ENCODE measurements at regions not wholly inside any gene's neighbourhood (a gene's known extent, or its start where the extent isn't known, plus 50 kb on each side); places are given as distances from the start of the nearest gene placed in this dataset. TPM values are rescaled to one million over a fixed set of nuclear protein-coding genes. Genes with fewer than 3 reads are reported as not detected.

- intact Hi-C loops (cut with micrococcal nuclease; ENCODE audit: unreplicated experiment) = no loop called here
Observed at GRCh38 chr6:99002831-99003230, 55.1 kb upstream of the FBXL4 start.

GRCh38 chr6:98998103-98998502 lies 50.4 kb upstream of the FBXL4 start:
- ChIA-PET CTCF (no interaction called here), POLR2A (ENCODE audit: unreplicated experiment) (no interaction called here)
- no TSS peak for BruUV-seq (replicated peaks)

More at GRCh38 chr6:99002831-99003230, 55.1 kb upstream of the FBXL4 start:
- ChIA-PET POLR2A (ENCODE audit: unreplicated experiment) (no interaction called here), CTCF (no interaction called here)
- Histone ChIP-seq H3F3A (ENCODE audit: insufficient read depth, low read depth) (no peaks in the 10 kb centered on the region), H3K9me3 (ENCODE audit: insufficient read depth, low read depth) (no peaks in the 10 kb centered on the region), H3K9me2 (ENCODE audit: insufficient read depth) (no peaks in the 10 kb centered on the region), H3K27me3 (ENCODE audit: insufficient read depth, low read depth) (no peaks in the 10 kb centered on the region), H3K36me3 (ENCODE audit: low read depth) (no peaks in the 10 kb centered on the region), H4K20me1 (ENCODE audit: insufficient read depth) (no peaks in the 10 kb centered on the region), H3K4me3 (no peak overlapping the region), H2AFZ (no peak overlapping the region), H3K4me1 (replicated peaks; ENCODE audit: insufficient read depth) (no peaks in the 10 kb centered on the region), H3K4me2 (no peak overlapping the region), H3K79me2 (ENCODE audit: low read depth) (no peaks in the 10 kb centered on the region), H3K27ac (no peak overlapping the region)
- DNase-seq = no peak
- TF ChIP-seq, protein P1, sequence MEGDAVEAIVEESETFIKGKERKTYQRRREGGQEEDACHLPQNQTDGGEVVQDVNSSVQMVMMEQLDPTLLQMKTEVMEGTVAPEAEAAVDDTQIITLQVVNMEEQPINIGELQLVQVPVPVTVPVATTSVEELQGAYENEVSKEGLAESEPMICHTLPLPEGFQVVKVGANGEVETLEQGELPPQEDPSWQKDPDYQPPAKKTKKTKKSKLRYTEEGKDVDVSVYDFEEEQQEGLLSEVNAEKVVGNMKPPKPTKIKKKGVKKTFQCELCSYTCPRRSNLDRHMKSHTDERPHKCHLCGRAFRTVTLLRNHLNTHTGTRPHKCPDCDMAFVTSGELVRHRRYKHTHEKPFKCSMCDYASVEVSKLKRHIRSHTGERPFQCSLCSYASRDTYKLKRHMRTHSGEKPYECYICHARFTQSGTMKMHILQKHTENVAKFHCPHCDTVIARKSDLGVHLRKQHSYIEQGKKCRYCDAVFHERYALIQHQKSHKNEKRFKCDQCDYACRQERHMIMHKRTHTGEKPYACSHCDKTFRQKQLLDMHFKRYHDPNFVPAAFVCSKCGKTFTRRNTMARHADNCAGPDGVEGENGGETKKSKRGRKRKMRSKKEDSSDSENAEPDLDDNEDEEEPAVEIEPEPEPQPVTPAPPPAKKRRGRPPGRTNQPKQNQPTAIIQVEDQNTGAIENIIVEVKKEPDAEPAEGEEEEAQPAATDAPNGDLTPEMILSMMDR (conservative IDR thresholded peaks at IDR 0.05) = no peak
- no peak for TF ChIP-seq EZH2 (IDR thresholded peaks at IDR 0.05; ENCODE audit: low read depth)
- BruUV-seq (replicated peaks) = no TSS peak

More at GRCh38 chr6:98998103-98998502, 50.4 kb upstream of the FBXL4 start:
- no peak overlapping the region for H3K4me2 ChIP-seq
- intact Hi-C loops (cut with micrococcal nuclease; ENCODE audit: unreplicated experiment) = no loop called here
- no peaks in the 10 kb centered on the region for H3K79me2 ChIP-seq (ENCODE audit: low read depth)
- H3K9me2 ChIP-seq (ENCODE audit: insufficient read depth) = no peaks in the 10 kb centered on the region; the same call in 1 of the 2 replicates
- TF ChIP-seq, protein P1 (conservative IDR thresholded peaks at IDR 0.05) = no peak
- DNase-seq = no peak
- no peak overlapping the region for H3K27ac ChIP-seq
- H3K9me3 ChIP-seq (ENCODE audit: insufficient read depth, low read depth) = no peaks in the 10 kb centered on the region
- H3K27me3 ChIP-seq (ENCODE audit: insufficient read depth, low read depth) = no peaks in the 10 kb centered on the region
- H2AFZ ChIP-seq = no peak overlapping the region
- H3K4me1 ChIP-seq (replicated peaks; ENCODE audit: insufficient read depth) = no peaks in the 10 kb centered on the region
- no peaks in the 10 kb centered on the region for H3K36me3 ChIP-seq (ENCODE audit: low read depth)
- no peak overlapping the region for H3K4me3 ChIP-seq
- H4K20me1 ChIP-seq (ENCODE audit: insufficient read depth) = no peaks in the 10 kb centered on the region
- no peaks in the 10 kb centered on the region for H3F3A ChIP-seq (ENCODE audit: insufficient read depth, low read depth)

Small RNAs in the stretch of these regions (microRNA-seq; reads per million reads assigned to microRNA genes)
- not detected for gene MIR548AI (ENCODE audit: borderline number of aligned reads, borderline replicate concordance)

Data from PC-9 (cell line).